Nephron progenitor cell (in vitro differentiated cells): ENCODE measurements at regions not wholly inside any gene's neighbourhood (a gene's known extent, or its start where the extent isn't known, plus 50 kb on each side); places are given as distances from the start of the nearest gene placed in this dataset.

ENCODE experiments used
- DNase-seq: peaks from one replicate; pipeline ENCODE4 v3.0.0; 2021
- H3K27ac Mint-ChIP-seq: 2 replicates; pipeline ENCODE4 v1.8.0; 2021; ENCODE audit warnings: mild to moderate bottlenecking, moderate library complexity, mixed read lengths
- H3K27me3 Mint-ChIP-seq: 2 replicates; pipeline ENCODE4 v1.8.0; 2021; ENCODE audit warnings: mild to moderate bottlenecking, low read depth, mixed read lengths; ENCODE audit not compliant: poor library complexity
- H3K36me3 Mint-ChIP-seq: 2 replicates; pipeline ENCODE4 v1.8.0; 2021; ENCODE audit warnings: low read depth, mixed read lengths
- H3K4me1 Mint-ChIP-seq: 2 replicates; pipeline ENCODE4 v1.8.0; 2021; ENCODE audit warnings: mixed read lengths
- H3K4me3 Mint-ChIP-seq: 2 replicates; pipeline ENCODE4 v1.8.0; 2021; ENCODE audit warnings: mild to moderate bottlenecking, moderate library complexity, mixed read lengths
- H3K9me3 Mint-ChIP-seq: 2 replicates; pipeline ENCODE4 v1.8.0; 2021; ENCODE audit warnings: mild to moderate bottlenecking, moderate library complexity, mixed read lengths
- CTCF ChIP-seq: fragments of 200-600 bp; sonication (generic); IDR thresholded peaks from 2 replicates; pipeline ENCODE4 v1.5.0; 2021; ENCODE audit warnings: antibody characterized with exemption

GRCh38 chr4:175238827-175239517 lies 320.8 kb downstream of the ADAM29 start:
- Mint-ChIP-seq H3K27me3 (peaks cover 3% of the 10 kb centered on the region), H3K27ac (no peak overlapping the region), H3K4me3 (no peak overlapping the region), H3K4me1 (no peaks in the 10 kb centered on the region), H3K9me3 (no peaks in the 10 kb centered on the region), H3K36me3 (no peaks in the 10 kb centered on the region)
- TF ChIP-seq CTCF = no peak
- DNase-seq = no peak

DNA sequence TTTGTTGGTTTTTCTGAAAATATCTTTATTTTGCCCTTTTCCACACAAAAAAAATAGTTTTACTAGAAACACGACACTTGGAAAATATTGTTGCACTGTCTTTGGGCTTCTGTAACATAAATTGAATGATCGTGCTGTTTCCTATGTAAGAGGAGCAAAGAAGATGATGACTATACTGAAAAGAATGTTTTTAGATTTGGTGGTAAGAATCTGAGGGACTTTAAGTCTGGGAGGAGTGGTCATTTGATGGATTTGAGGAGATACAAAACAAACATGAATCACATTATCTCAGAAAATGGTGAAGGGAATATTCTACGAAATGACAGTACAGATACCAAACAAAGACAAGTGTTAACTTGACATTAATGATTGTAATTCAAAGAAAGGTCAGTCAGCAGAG lies 328.8 kb downstream of the ADAM29 start:
- Mint-ChIP-seq H3K27ac (no peak overlapping the region), H3K27me3 (peaks cover 3% of the 10 kb centered on the region), H3K9me3 (no peaks in the 10 kb centered on the region), H3K4me3 (no peak overlapping the region), H3K4me1 (no peaks in the 10 kb centered on the region), H3K36me3 (no peaks in the 10 kb centered on the region)
- TF ChIP-seq CTCF = no peak
- no peak for DNase-seq

GRCh38 chr4:175252642-175253041 lies 334.5 kb downstream of the ADAM29 start:
- Mint-ChIP-seq H3K4me1 (no peaks in the 10 kb centered on the region), H3K27me3 (no peaks in the 10 kb centered on the region), H3K36me3 (no peaks in the 10 kb centered on the region), H3K27ac (no peak overlapping the region), H3K9me3 (no peaks in the 10 kb centered on the region), H3K4me3 (no peak overlapping the region)
- no peak for DNase-seq
- no peak for TF ChIP-seq CTCF

DNA sequence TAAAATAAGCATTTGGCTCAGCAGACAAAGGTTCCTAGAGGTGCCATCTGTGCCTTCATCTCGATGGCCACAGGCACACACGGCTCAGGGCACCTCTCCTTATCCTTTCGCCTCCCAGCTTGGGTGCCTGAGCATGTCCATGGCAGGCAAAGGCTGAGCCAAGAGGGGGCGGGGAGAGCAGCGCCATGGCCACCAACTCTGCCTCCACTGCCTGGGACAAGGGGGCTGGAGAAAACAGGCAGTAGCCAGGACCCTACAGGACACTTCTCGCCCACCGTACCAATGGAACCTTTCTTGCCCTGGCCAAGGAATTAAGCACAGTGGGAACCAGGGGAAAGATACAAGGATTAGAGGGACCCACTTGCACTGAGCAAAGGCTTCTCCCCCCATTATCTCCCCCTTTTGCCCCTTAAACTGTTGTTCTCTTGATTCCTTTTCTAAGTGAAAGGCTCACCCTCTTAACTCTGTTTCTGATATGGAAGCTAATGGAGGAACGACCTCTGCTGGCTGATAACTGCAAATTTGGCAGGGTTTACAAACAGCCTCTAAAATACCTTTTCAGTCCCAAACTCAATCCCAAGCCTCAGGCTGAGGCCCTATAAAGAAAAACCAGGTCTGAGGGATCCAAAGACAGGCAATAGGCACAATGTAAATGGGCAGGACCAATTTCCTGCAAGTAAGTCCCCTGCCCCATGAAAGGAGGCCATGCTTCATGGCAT lies 335.2 kb downstream of the ADAM29 start:
- no peaks in the 10 kb centered on the region for H3K27me3 Mint-ChIP-seq
- H3K36me3 Mint-ChIP-seq = no peaks in the 10 kb centered on the region
- DNase-seq = no peak
- H3K4me3 Mint-ChIP-seq = no peak overlapping the region
- peak overlapping the region; percentile 59 for H3K27ac Mint-ChIP-seq
- H3K4me1 Mint-ChIP-seq = no peaks in the 10 kb centered on the region
- no peaks in the 10 kb centered on the region for H3K9me3 Mint-ChIP-seq
- TF ChIP-seq CTCF = no peak

DNA sequence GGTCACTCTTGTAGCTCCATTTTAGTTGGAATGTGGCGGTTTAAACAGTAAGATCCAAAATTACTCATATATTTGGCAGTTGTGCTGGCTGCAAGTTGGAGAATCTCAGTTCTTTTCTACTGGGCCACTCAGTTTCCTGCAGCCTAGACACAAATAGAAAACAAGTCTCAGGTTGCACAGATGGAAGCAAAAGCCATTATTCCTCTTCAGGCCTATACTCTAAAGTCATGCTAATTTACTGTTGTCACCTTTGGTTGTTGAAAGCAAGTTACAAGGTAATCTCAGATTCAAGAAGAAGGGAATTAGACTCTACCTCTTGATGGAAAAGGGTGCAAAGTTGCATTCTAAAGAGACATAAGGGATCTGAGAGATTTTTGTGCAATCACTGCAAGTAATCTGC lies 345.4 kb downstream of the ADAM29 start:
- H3K36me3 Mint-ChIP-seq = no peaks in the 10 kb centered on the region
- no peak for TF ChIP-seq CTCF
- no peaks in the 10 kb centered on the region for H3K9me3 Mint-ChIP-seq
- H3K27ac Mint-ChIP-seq = no peak overlapping the region
- H3K4me3 Mint-ChIP-seq = no peak overlapping the region
- DNase-seq = no peak
- peaks cover 8% of the 10 kb centered on the region for H3K4me1 Mint-ChIP-seq
- H3K27me3 Mint-ChIP-seq = no peaks in the 10 kb centered on the region
